SH-SY5Y (cell line): ENCODE measurements at regions not wholly inside any gene's neighbourhood (a gene's known extent, or its start where the extent isn't known, plus 50 kb on each side); places are given as distances from the start of the nearest gene placed in this dataset.

Experiments
- GATA2 ChIP-seq: IDR thresholded peaks from 2 replicates; pipeline ENCODE4 v1.6.1; 2011; ENCODE audit warnings: mild to moderate bottlenecking, low read depth, low read length
- GATA3 ChIP-seq: IDR thresholded peaks from 2 replicates; pipeline ENCODE4 v1.6.1; 2011; ENCODE audit warnings: low read depth, mild to moderate bottlenecking, low read length, moderate library complexity

DNA sequence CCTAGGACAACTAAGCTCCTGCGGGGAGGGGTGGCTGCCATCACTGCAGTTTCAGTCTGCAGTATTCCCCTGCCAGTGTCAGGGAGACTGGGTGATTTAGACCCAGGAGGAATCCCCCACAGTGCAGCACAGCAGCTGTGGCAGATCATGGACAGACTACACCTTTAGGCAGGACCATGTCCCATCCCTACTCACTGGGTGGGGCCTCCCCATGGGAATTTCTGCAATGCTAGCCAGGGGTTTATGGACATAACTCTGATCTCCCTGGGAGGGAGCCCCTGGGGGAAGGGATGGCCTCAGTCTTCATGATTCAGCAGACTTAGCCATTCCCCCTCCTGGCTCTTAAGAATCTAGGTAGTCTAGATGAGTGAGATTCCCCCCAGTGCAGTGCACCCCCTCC, 130.1 kb upstream of the STAC start:
- TF ChIP-seq GATA2 = no peak
- TF ChIP-seq GATA3 = no peak
